ACHN (cell line): ENCODE measurements at regions not wholly inside any gene's neighbourhood (a gene's known extent, or its start where the extent isn't known, plus 50 kb on each side); places are given as distances from the start of the nearest gene placed in this dataset.

ENCODE experiments used
- DNase-seq: peaks from one replicate; pipeline ENCODE4 v3.0.0-alpha.2; 2015
- in situ Hi-C: cut with HindIII; loops from 2 replicates; pipeline ENCODE4 v1.10.0; 2017; ENCODE audit warnings: low sequenced_read_pairs, low pct_ligation_motif_present, low pct_unique_long_range_greater_than_20kb

GRCh38 chr4:157678478-157678877, 457.9 kb downstream of the GRIA2 start:
- in situ Hi-C loops, result no loop called here
- DNase-seq, result no peak

GRCh38 chr4:157674699-157675098, 454.2 kb downstream of the GRIA2 start:
- in situ Hi-C loops, result no loop called here
- DNase-seq, result no peak

GRCh38 chr4:157667836-157668235, 447.3 kb downstream of the GRIA2 start:
- no peak for DNase-seq
- in situ Hi-C loops, result no loop called here

- DNase-seq, result peak; percentile 57
- in situ Hi-C loops, result no loop called here
These were observed 444.2 kb downstream of the GRIA2 start for GRCh38 chr4:157664726-157665125.

GRCh38 chr4:157655096-157655809, 434.7 kb downstream of the GRIA2 start:
- in situ Hi-C loops, result no loop called here

GRCh38 chr4:157643257-157643656, 422.7 kb downstream of the GRIA2 start:
- in situ Hi-C loops, result no loop called here
- DNase-seq, result no peak

More at GRCh38 chr4:157655096-157655809, 434.7 kb downstream of the GRIA2 start:
- no peak for DNase-seq

- DNase-seq, result no peak
- in situ Hi-C loops, result no loop called here
These were observed 413.5 kb downstream of the GRIA2 start for GRCh38 chr4:157634057-157634456.

GRCh38 chr4:157616741-157617472, 396.4 kb downstream of the GRIA2 start:
- in situ Hi-C loops, result no loop called here
- DNase-seq, result no peak

GRCh38 chr4:157607996-157608395, 387.5 kb downstream of the GRIA2 start:
- in situ Hi-C loops, result no loop called here
- DNase-seq, result no peak

GRCh38 chr4:157600583-157600982, 380.1 kb downstream of the GRIA2 start:
- in situ Hi-C loops, result no loop called here
- DNase-seq, result no peak

- in situ Hi-C loops, result no loop called here
- DNase-seq, result no peak
These were observed 370.7 kb downstream of the GRIA2 start for GRCh38 chr4:157591245-157591644.

GRCh38 chr4:157590679-157591078, 370.2 kb downstream of the GRIA2 start:
- in situ Hi-C loops, result no loop called here

GRCh38 chr4:157587681-157588423, 367.3 kb downstream of the GRIA2 start:
- no peak for DNase-seq
- in situ Hi-C loops, result no loop called here

More at GRCh38 chr4:157590679-157591078, 370.2 kb downstream of the GRIA2 start:
- DNase-seq, result no peak

- in situ Hi-C loops, result no loop called here
- no peak for DNase-seq
These were observed 361.6 kb downstream of the GRIA2 start for GRCh38 chr4:157582141-157582540.

- no peak for DNase-seq
- in situ Hi-C loops, result no loop called here
These were observed 356.2 kb downstream of the GRIA2 start for GRCh38 chr4:157576671-157577217.

- in situ Hi-C loops, result no loop called here
- no peak for DNase-seq
These were observed 354.8 kb downstream of the GRIA2 start for GRCh38 chr4:157575339-157575738.

GRCh38 chr4:157574606-157575005, 354.1 kb downstream of the GRIA2 start:
- no peak for DNase-seq
- in situ Hi-C loops, result no loop called here

GRCh38 chr4:157572951-157573350, 352.4 kb downstream of the GRIA2 start:
- in situ Hi-C loops, result no loop called here
- DNase-seq, result no peak

GRCh38 chr4:157572284-157572683, 351.8 kb downstream of the GRIA2 start:
- no peak for DNase-seq

More at GRCh38 chr4:157572284-157572683, 351.8 kb downstream of the GRIA2 start:
- in situ Hi-C loops, result no loop called here
